Central memory CD8-positive, alpha-beta T cell (primary cell): ENCODE measurements at regions not wholly inside any gene's neighbourhood (a gene's known extent, or its start where the extent isn't known, plus 50 kb on each side); places are given as distances from the start of the nearest gene placed in this dataset.

Experiments used
- ATAC-seq: fragments of 150-1000 bp; cut with Tn5 transposase; replicated peaks from 2 replicates; pipeline ENCODE4 v1.10.0; 2022; ENCODE audit warnings: mild to moderate bottlenecking, moderate FRiP score, moderate number of reproducible peaks; ENCODE audit not compliant: poor library complexity, severe bottlenecking; ENCODE audit errors: extremely low read depth
- DNase-seq, 2 donors: peaks; one replicate each; pipeline ENCODE4 v3.0.0; 2021; ENCODE audit warnings: low spot score in 2 of 2
- H3K27ac Mint-ChIP-seq: one replicate; pipeline ENCODE4 v1.8.0; 2022; ENCODE audit warnings: low read depth, mild to moderate bottlenecking, moderate library complexity, mixed read lengths
- H3K27me3 Mint-ChIP-seq: one replicate; pipeline ENCODE4 v1.8.0; 2022; ENCODE audit warnings: mixed read lengths
- H3K36me3 Mint-ChIP-seq: one replicate; pipeline ENCODE4 v1.8.0; 2022; ENCODE audit warnings: mild to moderate bottlenecking, moderate library complexity, mixed read lengths; ENCODE audit not compliant: insufficient read depth
- H3K4me1 Mint-ChIP-seq: one replicate; pipeline ENCODE4 v1.8.0; 2022; ENCODE audit warnings: mixed read lengths
- H3K4me3 Mint-ChIP-seq: one replicate; pipeline ENCODE4 v1.8.0; 2022; ENCODE audit warnings: mild to moderate bottlenecking, moderate library complexity, mixed read lengths
- H3K9me3 Mint-ChIP-seq: one replicate; pipeline ENCODE4 v1.8.0; 2022; ENCODE audit warnings: mixed read lengths

DNA sequence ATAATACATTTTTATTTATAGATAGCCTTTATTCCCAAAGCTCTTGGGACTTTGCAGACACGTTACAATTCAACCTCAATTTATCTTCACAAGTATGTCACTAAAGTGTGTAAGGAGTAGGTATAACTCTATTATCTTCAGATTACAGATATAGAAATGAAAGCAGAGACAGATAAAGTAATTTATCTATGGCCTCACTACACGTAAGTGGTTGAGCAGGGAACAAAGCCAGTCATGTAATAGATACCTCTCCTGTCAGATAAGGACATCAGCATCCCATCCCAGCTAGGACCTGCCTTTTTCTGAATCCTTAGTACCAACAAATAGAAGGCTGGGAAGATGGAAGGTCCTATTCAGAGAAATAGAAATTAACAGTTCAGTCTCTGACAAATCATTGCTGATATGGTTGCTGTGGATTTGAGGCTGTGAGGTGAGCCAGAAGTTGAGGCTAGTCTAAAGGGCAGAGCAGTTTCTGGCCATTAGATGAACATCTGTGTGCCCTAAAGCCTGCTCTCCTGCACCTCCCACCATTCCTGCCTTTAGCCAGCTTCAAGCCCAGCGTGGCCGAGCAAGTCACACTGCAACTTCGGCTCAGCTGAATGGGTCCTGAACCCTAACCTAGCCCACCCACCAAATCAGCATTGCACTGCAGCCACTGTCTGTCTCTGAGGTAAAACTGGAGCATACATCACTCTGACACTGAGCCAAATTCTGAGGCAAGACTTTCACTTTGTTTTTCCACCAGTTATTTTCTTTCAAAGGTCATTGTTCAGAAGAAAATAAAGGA is 71.1 kb upstream of the PLEKHA5 start:
- Mint-ChIP-seq H3K36me3 (no peaks in the 10 kb centered on the region), H3K4me1 (peaks cover 9% of the 10 kb centered on the region), H3K27me3 (peaks cover 21% of the 10 kb centered on the region), H3K9me3 (no peaks in the 10 kb centered on the region), H3K27ac (no peak overlapping the region), H3K4me3 (no peak overlapping the region)
- DNase-seq (no peak), ATAC-seq (no peak)

DNA sequence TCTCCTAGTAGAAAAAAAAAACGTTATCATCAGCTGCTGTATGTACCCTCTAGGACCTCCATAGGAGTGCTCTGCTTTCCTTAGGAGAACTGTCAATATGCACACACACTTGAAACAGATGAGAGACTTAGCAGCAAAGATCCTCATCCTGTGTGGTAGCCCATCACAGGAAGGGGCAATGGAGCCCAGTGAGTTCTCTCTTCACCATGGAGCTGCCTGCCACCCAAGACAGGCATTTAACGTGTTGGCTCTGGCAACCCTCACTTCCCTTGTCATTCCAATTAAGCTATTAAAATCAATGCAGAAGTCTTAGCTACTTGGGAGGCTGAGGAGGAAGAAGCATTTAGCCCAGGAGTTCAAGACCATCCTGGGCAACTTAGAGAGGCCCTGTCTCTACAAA is 64.8 kb upstream of the PLEKHA5 start:
- Mint-ChIP-seq H3K9me3 (no peaks in the 10 kb centered on the region), H3K4me1 (no peaks in the 10 kb centered on the region), H3K4me3 (no peak overlapping the region), H3K27me3 (no peaks in the 10 kb centered on the region), H3K27ac (no peak overlapping the region), H3K36me3 (no peaks in the 10 kb centered on the region)
- ATAC-seq (no peak), DNase-seq (no peak)

DNA sequence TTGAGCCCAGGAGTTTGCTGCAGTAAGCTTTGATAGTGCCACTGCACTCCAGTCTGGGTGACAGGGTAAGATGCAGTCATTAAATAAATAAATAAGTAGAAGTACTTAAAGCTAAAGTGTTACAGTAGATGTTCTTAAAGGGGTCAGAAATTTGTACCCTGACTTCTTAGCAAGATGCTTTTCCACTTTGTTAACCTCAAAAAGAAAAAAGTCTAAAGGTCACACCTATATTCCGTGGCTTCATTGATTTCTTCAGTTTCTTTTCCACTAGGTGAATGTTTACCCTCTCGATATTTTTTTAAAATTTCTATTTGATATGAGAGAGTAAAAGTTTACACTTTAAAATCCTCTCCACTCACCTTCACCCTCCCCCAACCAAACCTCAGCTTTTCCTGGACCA is 64.3 kb upstream of the PLEKHA5 start:
- Mint-ChIP-seq H3K36me3 (no peaks in the 10 kb centered on the region), H3K4me1 (no peaks in the 10 kb centered on the region), H3K4me3 (no peak overlapping the region), H3K27me3 (peaks cover 4% of the 10 kb centered on the region), H3K27ac (no peak overlapping the region), H3K9me3 (no peaks in the 10 kb centered on the region)
- ATAC-seq (no peak), DNase-seq (no peak)

GRCh38 chr12:19065871-19066270 is 63.7 kb upstream of the PLEKHA5 start:
- DNase-seq = no peak
- Mint-ChIP-seq H3K27me3 (peaks cover 11% of the 10 kb centered on the region), H3K4me1 (no peaks in the 10 kb centered on the region), H3K36me3 (no peaks in the 10 kb centered on the region), H3K4me3 (no peak overlapping the region), H3K27ac (no peak overlapping the region), H3K9me3 (no peaks in the 10 kb centered on the region)
- ATAC-seq = no peak

DNA sequence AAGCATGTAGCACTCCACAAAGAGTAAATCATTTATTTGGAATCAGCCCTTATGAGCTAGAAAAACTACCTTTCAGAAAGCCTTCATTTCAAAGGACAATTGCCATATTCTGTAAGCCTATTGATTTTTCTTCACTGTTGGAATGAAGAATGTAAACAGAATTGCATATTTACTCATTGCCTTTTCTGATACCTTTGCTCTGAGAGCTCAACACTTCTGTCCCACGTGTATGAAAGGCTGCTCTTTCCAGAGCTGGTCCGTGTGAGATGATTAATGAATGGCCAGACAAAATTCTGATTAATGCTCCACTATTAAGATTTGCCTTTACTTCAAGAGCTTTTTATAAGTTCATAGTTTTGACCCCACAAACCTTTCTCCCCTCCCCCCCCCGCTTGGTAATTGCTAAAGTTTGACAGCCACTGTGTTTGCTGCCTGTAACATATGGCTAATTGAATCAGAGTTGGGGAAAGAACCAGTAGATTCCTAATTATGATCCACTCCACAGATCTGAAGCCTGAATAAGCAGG is 63.0 kb upstream of the PLEKHA5 start:
- peaks cover 17% of the 10 kb centered on the region for H3K27me3 Mint-ChIP-seq
- DNase-seq (no peak), ATAC-seq (no peak)
- no peaks in the 10 kb centered on the region for H3K36me3 Mint-ChIP-seq
- H3K27ac Mint-ChIP-seq = no peak overlapping the region
- H3K4me3 Mint-ChIP-seq = no peak overlapping the region
- H3K9me3 Mint-ChIP-seq = no peaks in the 10 kb centered on the region
- H3K4me1 Mint-ChIP-seq = no peaks in the 10 kb centered on the region

- no peaks in the 10 kb centered on the region for H3K9me3 Mint-ChIP-seq
- H3K27ac Mint-ChIP-seq = no peak overlapping the region
- ATAC-seq = no peak
- H3K4me1 Mint-ChIP-seq = no peaks in the 10 kb centered on the region
- H3K36me3 Mint-ChIP-seq = no peaks in the 10 kb centered on the region
- no peak for DNase-seq
- H3K27me3 Mint-ChIP-seq = peaks cover 24% of the 10 kb centered on the region
- H3K4me3 Mint-ChIP-seq = no peak overlapping the region
Measured at GRCh38 chr12:19068137-19068536, 61.4 kb upstream of the PLEKHA5 start.

GRCh38 chr12:19070341-19070740 is 59.2 kb upstream of the PLEKHA5 start:
- no peak overlapping the region for H3K27ac Mint-ChIP-seq
- H3K27me3 Mint-ChIP-seq = peaks cover 24% of the 10 kb centered on the region
- H3K4me3 Mint-ChIP-seq = no peak overlapping the region
- H3K4me1 Mint-ChIP-seq = no peaks in the 10 kb centered on the region
- H3K9me3 Mint-ChIP-seq = no peaks in the 10 kb centered on the region
- DNase-seq (no peak), ATAC-seq (no peak)
- H3K36me3 Mint-ChIP-seq = no peaks in the 10 kb centered on the region

GRCh38 chr12:19074700-19075099 is 54.8 kb upstream of the PLEKHA5 start:
- DNase-seq (no peak), ATAC-seq (no peak)
- no peaks in the 10 kb centered on the region for H3K9me3 Mint-ChIP-seq
- H3K27me3 Mint-ChIP-seq = peaks cover 24% of the 10 kb centered on the region
- no peak overlapping the region for H3K27ac Mint-ChIP-seq
- H3K4me3 Mint-ChIP-seq = no peak overlapping the region
- H3K4me1 Mint-ChIP-seq = no peaks in the 10 kb centered on the region
- no peaks in the 10 kb centered on the region for H3K36me3 Mint-ChIP-seq

GRCh38 chr12:19075711-19076340 is 53.7 kb upstream of the PLEKHA5 start:
- no peaks in the 10 kb centered on the region for H3K4me1 Mint-ChIP-seq
- DNase-seq (no peak), ATAC-seq (no peak)
- H3K9me3 Mint-ChIP-seq = no peaks in the 10 kb centered on the region
- H3K36me3 Mint-ChIP-seq = no peaks in the 10 kb centered on the region
- no peak overlapping the region for H3K4me3 Mint-ChIP-seq
- H3K27ac Mint-ChIP-seq = no peak overlapping the region
- H3K27me3 Mint-ChIP-seq = peaks cover 21% of the 10 kb centered on the region
